Fibroblast of the conjunctiva (primary cell): ENCODE measurements at regions not wholly inside any gene's neighbourhood (a gene's known extent, or its start where the extent isn't known, plus 50 kb on each side); places are given as distances from the start of the nearest gene placed in this dataset.

Experiments
- DNase-seq: peaks from one replicate; pipeline ENCODE4 v3.0.0-alpha.2; 2010; ENCODE audit warnings: low read depth

GRCh38 chr2:172329774-172330671, 97.4 kb upstream of the ITGA6 start:
- no peak for DNase-seq

GRCh38 chr2:172332507-172332906, 94.9 kb upstream of the ITGA6 start:
- no peak for DNase-seq

GRCh38 chr2:172333235-172333977, 94.0 kb upstream of the ITGA6 start:
- DNase-seq: no peak

GRCh38 chr2:172333978-172334330, 93.4 kb upstream of the ITGA6 start:
- no peak for DNase-seq

- DNase-seq: no peak
Measured at GRCh38 chr2:172334988-172335387, 92.4 kb upstream of the ITGA6 start.

- no peak for DNase-seq
Measured at GRCh38 chr2:172335736-172336135, 91.7 kb upstream of the ITGA6 start.

GRCh38 chr2:172336681-172337080, 90.7 kb upstream of the ITGA6 start:
- DNase-seq: no peak

GRCh38 chr2:172339371-172340010, 87.9 kb upstream of the ITGA6 start:
- no peak for DNase-seq

GRCh38 chr2:172340394-172340793, 87.0 kb upstream of the ITGA6 start:
- DNase-seq: no peak

- DNase-seq: no peak
Measured at GRCh38 chr2:172342078-172342477, 85.3 kb upstream of the ITGA6 start.

- DNase-seq: no peak
Measured at GRCh38 chr2:172342611-172343010, 84.8 kb upstream of the ITGA6 start.

GRCh38 chr2:172344159-172344558, 83.2 kb upstream of the ITGA6 start:
- no peak for DNase-seq

GRCh38 chr2:172345956-172346555, 81.3 kb upstream of the ITGA6 start:
- DNase-seq: no peak

GRCh38 chr2:172348555-172349288, 78.7 kb upstream of the ITGA6 start:
- no peak for DNase-seq

- DNase-seq: no peak
Measured at GRCh38 chr2:172350839-172351479, 76.4 kb upstream of the ITGA6 start.

GRCh38 chr2:172351586-172351985, 75.8 kb upstream of the ITGA6 start:
- no peak for DNase-seq

GRCh38 chr2:172354347-172354746, 73.0 kb upstream of the ITGA6 start:
- DNase-seq: no peak

GRCh38 chr2:172357442-172357841, 69.9 kb upstream of the ITGA6 start:
- no peak for DNase-seq

- DNase-seq: no peak
Measured at GRCh38 chr2:172358691-172359556, 68.5 kb upstream of the ITGA6 start.

GRCh38 chr2:172361360-172361759, 66.0 kb upstream of the ITGA6 start:
- DNase-seq: no peak
